Panc1 (cell line): ENCODE measurements at regions not wholly inside any gene's neighbourhood (a gene's known extent, or its start where the extent isn't known, plus 50 kb on each side); places are given as distances from the start of the nearest gene placed in this dataset.

Experiments
- ATAC-seq: fragments of 200-7000 bp; cut with Tn5 transposase; 2 replicates; pipeline ENCODE4 v1.9.1; 2020; ENCODE audit warnings: mild to moderate bottlenecking, moderate library complexity
- BruUV-seq: library from RNA; stranded (reverse); fragments of 400-500 nt; replicated peaks from 2 replicates; lab custom pipeline; 2021; lab: Mats Ljungman, UMichigan
- CTCF ChIA-PET: fragments of 300-600 bp; sonication (Branson Sonifier 250); formaldehyde crosslinking; loops from one replicate; lab custom pipeline; 2022; ENCODE audit warnings: antibody characterized with exemption; lab: Charles Lee
- POLR2A ChIA-PET: fragments of 300-600 bp; sonication (Branson Sonifier 250); formaldehyde crosslinking; loops from one replicate; lab custom pipeline; 2022; ENCODE audit warnings: antibody characterized with exemption; lab: Charles Lee
- DNase-seq: peaks from one replicate; pipeline ENCODE4 v3.0.0-alpha.2; 2010; ENCODE audit warnings: low read depth, low spot score
- H3K27ac ChIP-seq: 2 replicates; pipeline ENCODE4 v1.5.1; 2011; ENCODE audit warnings: mild to moderate bottlenecking, low read length, inconsistent platforms
- H3K27me3 ChIP-seq: fragments of 200-500 bp; sonication (Bioruptor generic); 2 replicates; pipeline ENCODE4 v1.6.0; 2014; ENCODE audit warnings: low read length, inconsistent platforms; ENCODE audit not compliant: control insufficient read depth, insufficient read depth
- H3K36me3 ChIP-seq: fragments of 200-500 bp; sonication (Bioruptor generic); 2 replicates; pipeline ENCODE4 v1.5.1; 2014; ENCODE audit warnings: inconsistent platforms, mild to moderate bottlenecking, low read length, moderate library complexity; ENCODE audit not compliant: control insufficient read depth, insufficient read depth
- H3K4me1 ChIP-seq: 2 replicates; pipeline ENCODE4 v1.5.1; 2011; ENCODE audit warnings: inconsistent platforms, mild to moderate bottlenecking, low read length, moderate library complexity; ENCODE audit not compliant: control insufficient read depth, insufficient read depth
- H3K4me3 ChIP-seq, 2 experiments: 2 replicates each; pipeline ENCODE4 v1.5.1; 2011 to 2012; ENCODE audit warnings: low read depth in 2 of 2, low read length in 2 of 2, mild to moderate bottlenecking in 2 of 2, inconsistent platforms in 1 of 2, moderate library complexity in 1 of 2
- H3K9me3 ChIP-seq: fragments of 200-500 bp; sonication (Bioruptor generic); 2 replicates; pipeline ENCODE4 v1.5.1; 2014; ENCODE audit warnings: low read depth, mild to moderate bottlenecking, inconsistent platforms, low read length, moderate library complexity; ENCODE audit not compliant: control insufficient read depth, insufficient read depth
- CTCF ChIP-seq: fragments of 450-650 bp; IDR thresholded peaks from 2 replicates; pipeline ENCODE4 v1.5.1; 2017; ENCODE audit warnings: mild to moderate bottlenecking
- POLR2AphosphoS5 ChIP-seq: IDR thresholded peaks from 2 replicates; pipeline ENCODE4 v1.6.1; 2012; ENCODE audit warnings: mild to moderate bottlenecking, low read depth, low read length, moderate library complexity
- REST ChIP-seq, 2 experiments: IDR thresholded peaks; 2 replicates each; pipeline ENCODE4 v1.6.1; 2011 to 2012; ENCODE audit warnings: low read depth in 2 of 2, control low read depth in 1 of 2, low read length in 1 of 2, mild to moderate bottlenecking in 1 of 2, moderate library complexity in 1 of 2; ENCODE audit not compliant: insufficient read depth in 1 of 2
- SIN3A ChIP-seq: IDR thresholded peaks from 2 replicates; pipeline ENCODE4 v1.6.1; 2012; ENCODE audit warnings: low read depth, mild to moderate bottlenecking, low read length, moderate library complexity, borderline replicate concordance; ENCODE audit not compliant: insufficient read depth
- TCF7L2 ChIP-seq: IDR thresholded peaks from 2 replicates; pipeline ENCODE4 v1.6.1; 2011; ENCODE audit warnings: mild to moderate bottlenecking, low read depth, low read length, inconsistent platforms
- in situ Hi-C: cut with HindIII; loops from 2 replicates; pipeline ENCODE4 v1.10.0; 2016; ENCODE audit warnings: low sequenced_read_pairs, low pct_unique_long_range_greater_than_20kb
- intact Hi-C: fragments of 100-400 bp; cut with micrococcal nuclease; formaldehyde crosslinking; loops from one replicate; pipeline ENCODE4 v1.10.0; 2022; ENCODE audit not compliant: unreplicated experiment

DNA sequence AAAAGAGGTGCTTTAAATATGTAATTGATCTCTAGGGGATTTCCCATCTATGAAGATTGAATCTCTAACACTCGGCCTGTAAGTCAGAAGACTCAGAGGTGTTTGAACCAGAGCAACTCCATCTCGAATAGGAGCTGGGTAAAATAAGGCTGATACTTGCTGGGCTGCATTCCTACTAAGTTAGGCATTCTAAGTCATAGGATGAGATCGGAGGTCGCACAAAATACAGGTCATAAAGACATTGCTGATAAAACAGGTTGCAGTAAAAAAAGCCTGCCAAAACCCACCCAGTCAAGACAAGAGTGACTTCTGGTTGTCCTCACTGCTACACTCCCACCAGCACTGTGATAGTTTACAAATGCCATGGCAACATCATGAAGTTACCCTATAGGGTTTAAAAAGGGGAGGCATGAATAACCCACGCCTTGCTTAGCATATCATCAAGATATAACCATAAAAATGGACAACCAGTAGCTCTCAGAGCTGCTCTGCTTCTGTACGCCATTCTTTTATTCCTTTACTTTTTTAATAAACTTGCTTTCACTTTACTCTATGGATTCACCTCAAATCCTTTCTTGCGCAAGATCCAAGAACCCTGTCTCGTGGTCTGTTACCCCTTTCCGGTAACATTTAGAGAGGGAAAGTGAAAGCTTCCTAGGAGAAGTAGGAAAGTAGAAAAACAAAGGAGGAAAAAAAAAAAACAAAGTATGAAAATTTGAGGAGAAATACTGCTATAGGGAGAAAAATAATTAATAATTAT is 129.7 kb upstream of the PHACTR1 start:
- no peak for ATAC-seq
- BruUV-seq: no TSS peak
- Histone ChIP-seq H3K27ac (no peak overlapping the region), H3K36me3 (no peaks in the 10 kb centered on the region), H3K4me1 (no peaks in the 10 kb centered on the region), H3K4me3 (no peak overlapping the region), H3K27me3 (no peaks in the 10 kb centered on the region), H3K9me3 (no peaks in the 10 kb centered on the region)
- no peak for TF ChIP-seq POLR2AphosphoS5
- no peak for TF ChIP-seq SIN3A
- no peak for TF ChIP-seq REST (IDR thresholded peaks at IDR 0.05; ENCODE audit: insufficient read depth in 1 of 2, low read depth in 2 of 2, low read length in 1 of 2)
- no peak for TF ChIP-seq CTCF
- no peak for TF ChIP-seq TCF7L2
- intact Hi-C loops: no loop called here
- in situ Hi-C loops: no loop called here
- POLR2A ChIA-PET: no interaction called here
- DNase-seq: no peak
- CTCF ChIA-PET: interaction anchor here (0.5 kb wide), 1 partner anchor 18 kb away, joined by 3 read pairs; no protein-coding TSS in a partner anchor

- BruUV-seq: no TSS peak
- intact Hi-C loops (no loop called here), in situ Hi-C loops (no loop called here)
- H3K27me3 ChIP-seq: no peaks in the 10 kb centered on the region
- ChIA-PET CTCF (no interaction called here), POLR2A (no interaction called here)
- ATAC-seq (no peak), DNase-seq (no peak)
- H3K27ac ChIP-seq: no peak overlapping the region
- no peak overlapping the region for H3K4me3 ChIP-seq
- no peaks in the 10 kb centered on the region for H3K4me1 ChIP-seq
- no peaks in the 10 kb centered on the region for H3K9me3 ChIP-seq
- no peaks in the 10 kb centered on the region for H3K36me3 ChIP-seq
- TF ChIP-seq TCF7L2 (no peak), SIN3A (no peak), POLR2AphosphoS5 (no peak), CTCF (no peak), REST (IDR thresholded peaks at IDR 0.05; ENCODE audit: insufficient read depth in 1 of 2, low read depth in 2 of 2, low read length in 1 of 2) (no peak)
These were observed 125.7 kb upstream of the PHACTR1 start for GRCh38 chr6:12590901-12591300.
